NCI-H2171 (cell line): ENCODE measurements at regions not wholly inside any gene's neighbourhood (a gene's known extent, or its start where the extent isn't known, plus 50 kb on each side); places are given as distances from the start of the nearest gene placed in this dataset.

Experiments used
- DNase-seq: peaks from one replicate; lab custom pipeline; 2025; lab: John Stamatoyannopoulos, UW

DNA sequence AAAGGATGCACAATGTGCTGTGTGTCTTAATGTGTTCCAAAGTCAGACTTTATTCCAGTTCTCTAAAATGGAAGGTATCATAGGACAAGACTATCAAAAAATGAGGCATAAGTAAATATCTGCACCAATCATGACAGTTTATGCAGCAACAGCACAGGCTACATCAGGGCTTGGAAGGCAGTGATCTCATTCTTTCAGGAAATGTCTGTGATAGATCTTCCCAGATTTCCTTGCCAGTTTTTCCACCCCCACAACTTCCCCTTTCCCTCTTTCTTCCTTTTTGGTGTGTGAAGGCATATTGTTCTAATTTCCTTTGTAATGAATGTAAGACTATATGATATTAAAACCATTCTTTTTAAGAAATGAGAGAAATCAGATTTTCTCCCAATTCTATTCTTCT, 326.7 kb downstream of the ATP23 start:
- DNase-seq, result no peak

GRCh38 chr12:58269476-58269875, 328.1 kb downstream of the ATP23 start:
- DNase-seq, result no peak

DNA sequence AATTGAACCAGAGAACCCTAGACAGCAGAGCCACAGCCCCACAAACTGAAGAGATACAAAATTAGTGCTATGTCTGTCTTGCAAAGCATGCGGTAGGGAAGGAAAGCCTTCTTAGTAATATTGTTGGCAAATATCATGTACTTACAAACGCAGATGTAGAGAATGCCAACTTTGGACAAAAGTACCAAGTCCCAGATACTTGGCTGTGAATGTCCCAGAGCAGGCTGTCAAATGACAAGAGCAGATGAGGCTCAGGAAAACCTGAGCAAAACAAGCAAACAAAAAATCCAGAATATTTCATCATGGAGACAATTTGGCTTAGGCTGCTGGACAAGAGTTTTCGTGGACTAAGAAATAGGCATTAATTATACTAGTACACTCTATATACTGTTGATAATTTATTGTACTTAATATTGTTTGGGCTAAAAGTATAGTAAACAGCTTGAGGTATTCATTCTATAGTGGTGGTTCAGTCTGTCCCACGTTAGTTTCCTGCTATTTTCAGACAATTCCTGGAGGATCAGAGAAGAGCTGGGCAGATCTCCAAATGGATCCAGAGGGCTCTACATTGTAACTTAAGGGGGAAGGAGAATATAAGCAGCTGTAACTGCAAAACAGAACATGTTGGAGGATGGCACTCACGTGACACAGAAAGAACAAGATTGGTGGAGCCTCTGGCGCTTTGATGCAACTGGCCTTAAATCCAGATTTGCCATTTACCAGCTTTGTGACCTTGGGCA, 329.8 kb downstream of the ATP23 start:
- DNase-seq, result no peak

- no peak for DNase-seq
Measured at GRCh38 chr12:58272461-58272860, 331.1 kb downstream of the ATP23 start.

GRCh38 chr12:58277231-58277630, 335.9 kb downstream of the ATP23 start:
- DNase-seq, result no peak

DNA sequence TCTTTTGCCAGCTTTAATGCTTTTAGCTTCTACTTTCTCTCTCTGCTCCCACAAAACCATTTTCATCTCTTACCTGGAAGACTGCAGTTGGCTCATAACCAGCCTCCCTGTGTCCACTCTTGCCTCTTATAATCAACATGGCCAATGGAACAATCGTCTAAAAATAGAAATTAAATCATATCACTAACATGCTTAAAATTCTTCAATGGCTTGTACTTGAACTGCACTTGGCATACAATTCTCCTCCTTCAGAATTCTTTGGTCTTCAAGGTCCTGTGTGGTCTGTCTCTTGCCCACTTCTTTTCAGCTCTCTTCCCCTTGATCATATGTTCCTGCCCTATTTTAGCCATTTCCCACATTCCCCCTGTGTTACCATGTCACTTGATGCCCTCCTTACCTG, 342.2 kb downstream of the ATP23 start:
- no peak for DNase-seq

DNA sequence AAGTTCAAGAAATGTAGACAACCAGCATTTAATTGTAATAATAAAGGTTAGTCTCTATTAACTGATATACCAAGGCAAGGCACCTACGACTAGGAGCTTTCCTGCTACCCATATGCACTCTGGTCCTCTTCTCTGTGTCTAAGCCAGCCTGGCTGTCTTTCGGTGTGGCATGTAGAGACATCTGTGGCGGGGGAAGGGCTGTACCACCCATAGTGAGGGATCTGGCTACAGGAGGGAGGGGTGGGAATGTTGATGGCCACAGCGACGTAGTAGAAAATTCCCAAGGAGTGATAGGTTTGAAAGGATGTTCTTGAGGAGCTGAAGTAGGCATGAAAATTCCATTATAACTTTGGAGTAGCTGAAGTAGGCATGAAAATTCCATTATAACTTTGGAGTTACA, 344.2 kb downstream of the ATP23 start:
- DNase-seq, result peak; percentile 54

DNA sequence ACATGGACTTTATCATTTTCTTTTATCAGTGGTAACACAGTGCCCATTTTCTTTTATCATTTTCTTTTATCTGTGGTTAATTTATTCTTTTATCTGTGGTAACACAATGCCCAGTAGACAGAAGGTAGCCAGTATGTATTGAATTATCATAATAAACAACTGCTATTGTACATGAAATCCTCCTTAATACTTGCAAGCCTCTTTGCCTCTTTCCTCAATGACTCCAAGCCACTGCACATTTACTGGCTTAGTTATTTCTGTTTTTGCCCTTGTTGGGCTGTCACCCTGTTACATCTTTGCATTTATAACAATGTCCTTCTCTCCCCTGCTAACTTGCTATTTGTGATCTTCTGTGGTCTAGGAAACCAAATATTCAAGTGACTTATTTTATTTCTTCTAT, 345.0 kb downstream of the ATP23 start:
- DNase-seq, result no peak

DNA sequence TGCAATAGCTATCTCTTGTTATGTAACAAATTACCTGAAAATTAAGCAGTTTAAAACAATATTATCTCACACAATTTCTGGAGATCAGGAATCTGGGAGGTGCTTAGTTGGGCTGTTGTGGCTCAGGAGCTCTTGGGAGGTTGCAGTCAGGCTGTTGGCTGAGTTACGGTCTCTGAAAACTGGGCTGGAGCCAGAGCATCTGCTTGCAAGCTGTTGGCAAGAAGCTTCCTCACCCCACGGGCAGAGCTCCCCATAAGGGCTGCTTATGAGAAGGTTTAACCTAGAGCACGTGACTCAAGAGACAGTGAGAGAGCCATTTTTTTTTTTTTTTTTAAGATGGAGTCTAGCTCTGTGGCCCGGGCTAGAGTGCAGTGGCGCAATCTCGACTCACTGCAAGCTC, 346.8 kb downstream of the ATP23 start:
- peak; percentile 92 for DNase-seq

DNA sequence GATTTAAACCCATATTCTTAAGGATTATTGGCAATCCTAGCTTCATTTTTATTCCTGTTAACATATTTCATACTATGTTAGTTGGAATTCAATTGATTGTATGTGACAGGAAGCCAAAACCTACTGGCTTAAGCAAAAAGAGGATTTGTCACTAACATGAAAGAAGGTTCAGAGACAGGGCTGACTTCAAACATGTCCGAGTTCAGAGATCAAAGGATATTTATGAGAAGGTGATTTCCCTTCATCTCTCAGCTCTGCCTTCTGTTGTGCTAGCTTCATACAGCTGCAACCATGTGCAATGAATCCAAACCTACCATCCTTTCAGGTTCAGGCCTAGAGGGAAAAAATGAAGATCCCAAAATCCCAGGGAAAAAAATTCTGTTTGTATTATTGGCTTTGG, 349.7 kb downstream of the ATP23 start:
- DNase-seq, result no peak

DNA sequence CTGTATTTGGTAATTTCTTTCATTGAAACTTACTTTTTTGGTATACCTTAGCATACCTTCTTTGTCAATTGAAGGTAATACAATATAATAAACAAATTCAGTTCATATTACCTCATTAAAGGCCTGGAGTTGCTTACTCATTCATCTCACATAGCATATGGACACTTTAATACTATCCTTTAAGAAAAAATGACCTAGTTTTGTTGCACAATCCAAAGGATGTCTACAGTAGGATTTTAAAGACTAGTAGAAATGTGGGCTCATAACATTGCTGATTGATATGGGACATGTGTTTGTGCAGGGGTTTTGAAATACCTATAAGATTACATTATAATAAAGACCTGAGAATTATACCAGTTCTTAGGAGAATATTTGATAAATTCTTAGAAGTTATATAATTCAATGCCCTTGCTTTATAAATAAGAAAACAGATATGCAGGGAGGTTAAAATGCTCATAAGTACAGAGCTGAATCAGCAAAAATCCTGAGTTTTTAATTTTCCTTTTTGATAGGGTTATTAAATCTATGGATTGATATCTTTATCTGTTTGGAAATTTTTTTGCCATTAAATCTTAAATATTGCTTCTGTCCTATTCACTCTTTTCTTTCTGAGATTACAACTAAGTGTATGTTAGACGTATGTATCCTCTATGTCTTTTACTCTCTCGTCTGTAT, 352.1 kb downstream of the ATP23 start:
- no peak for DNase-seq

- no peak for DNase-seq
Measured at GRCh38 chr12:58295268-58295667, 353.9 kb downstream of the ATP23 start.

DNA sequence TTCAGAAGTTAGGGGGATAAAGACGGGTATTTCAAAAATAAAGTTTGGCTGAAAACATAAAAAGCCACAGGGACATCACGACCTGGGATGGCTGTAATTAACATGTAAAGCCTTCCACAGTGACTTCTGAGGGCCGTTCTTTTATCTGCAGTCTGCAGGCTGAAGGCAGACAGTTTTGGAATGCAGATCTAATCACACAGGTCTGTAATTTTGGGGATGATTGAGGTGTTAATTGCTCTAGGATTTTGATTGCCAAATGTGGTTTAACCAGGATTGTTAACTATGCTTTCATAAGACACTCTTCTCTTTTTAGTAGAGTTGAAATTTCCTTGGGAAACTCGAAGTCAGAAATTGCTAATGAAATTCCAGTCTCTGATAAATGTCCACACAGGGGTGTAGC, 355.5 kb downstream of the ATP23 start:
- DNase-seq, result no peak

GRCh38 chr12:58298803-58299202, 357.4 kb downstream of the ATP23 start:
- no peak for DNase-seq

DNA sequence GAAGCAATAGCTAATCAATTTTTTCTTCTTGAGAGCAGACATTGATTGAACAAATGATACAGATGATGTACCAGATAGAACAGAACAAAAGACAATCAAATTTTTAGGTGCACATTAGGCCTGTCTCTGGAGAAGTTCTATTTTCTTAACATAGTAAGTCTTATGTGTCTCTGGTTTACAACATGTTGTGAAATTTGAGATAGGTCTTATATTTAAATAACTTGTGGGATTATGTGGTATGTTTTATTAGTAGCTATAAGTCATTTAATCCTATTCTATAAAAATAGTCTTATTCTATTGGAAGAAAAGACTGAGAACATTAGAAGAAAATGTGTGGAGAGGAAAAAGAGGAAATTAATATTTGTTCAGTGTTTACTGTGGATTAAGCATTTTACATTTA, 358.0 kb downstream of the ATP23 start:
- DNase-seq, result no peak

DNA sequence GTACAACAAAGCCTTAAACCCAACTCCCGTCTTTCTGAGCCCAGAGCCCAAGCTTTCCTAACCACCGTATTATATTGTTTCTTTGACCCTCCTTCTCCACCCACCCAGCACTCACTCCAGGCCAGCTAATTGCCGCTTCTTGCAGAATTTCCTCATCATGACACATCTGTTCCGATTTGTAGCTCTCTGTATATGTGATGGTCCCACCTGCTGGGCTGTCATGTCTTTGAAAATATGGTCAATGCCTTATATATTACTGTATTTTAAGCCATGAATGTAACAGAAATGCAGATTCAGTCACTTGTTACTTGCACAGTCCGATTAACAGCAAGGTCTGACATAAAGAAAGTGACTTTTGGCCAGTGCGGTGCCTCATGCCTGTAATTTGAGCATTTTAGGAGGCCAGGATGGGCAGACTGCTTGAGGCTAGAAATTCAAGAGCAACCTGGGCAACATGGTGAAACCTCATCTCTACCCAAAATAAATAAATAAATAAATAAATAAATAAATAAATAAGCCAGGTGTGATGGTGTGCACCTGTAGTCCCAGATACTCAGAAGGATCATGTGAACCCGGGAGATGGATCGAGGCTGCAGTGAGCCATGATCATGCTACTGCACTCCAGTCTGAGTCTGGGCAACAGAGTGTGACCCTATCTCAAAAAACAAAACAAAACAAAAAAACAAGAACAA, 359.8 kb downstream of the ATP23 start:
- DNase-seq, result no peak

DNA sequence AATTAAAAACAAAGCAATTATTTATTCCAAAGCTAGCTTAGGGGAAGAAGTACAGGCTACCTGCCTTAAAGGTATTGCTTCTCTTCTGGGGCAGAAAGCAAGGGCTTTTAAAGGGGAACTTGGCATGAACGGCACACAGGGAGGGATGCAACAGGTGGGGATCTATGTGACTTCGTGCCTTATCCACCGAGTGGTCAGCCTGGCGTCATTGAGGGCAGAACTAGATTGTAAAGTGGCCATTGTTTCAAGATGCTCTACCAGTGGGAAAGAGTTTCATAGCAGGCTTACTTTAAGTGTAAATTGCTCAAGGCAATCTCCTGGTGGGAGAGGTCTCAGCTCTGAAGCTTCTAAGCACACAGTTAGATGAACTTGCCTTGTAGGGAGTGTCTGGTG, 360.4 kb downstream of the ATP23 start:
- DNase-seq, result no peak

GRCh38 chr12:58302487-58303011, 361.2 kb downstream of the ATP23 start:
- DNase-seq, result no peak

GRCh38 chr12:58306266-58307000, 365.1 kb downstream of the ATP23 start:
- DNase-seq, result no peak

DNA sequence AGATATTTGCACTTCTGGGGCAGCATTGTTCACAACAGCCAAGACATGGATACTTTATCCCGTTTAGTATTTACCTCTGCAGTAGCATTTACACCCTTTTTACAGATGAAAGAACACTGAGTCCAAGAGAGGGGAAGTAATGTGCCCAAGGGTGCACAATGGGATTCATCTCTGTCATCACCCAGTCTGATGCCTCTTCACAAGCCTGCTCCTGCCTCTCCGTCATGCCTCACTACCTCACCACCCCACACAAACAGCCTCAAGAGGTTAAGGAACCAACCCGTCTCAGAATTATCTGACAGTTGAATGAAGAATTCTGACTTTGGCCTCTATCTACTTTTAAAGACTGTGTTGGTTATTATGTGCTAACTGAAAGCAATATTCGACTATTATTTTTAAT, 368.4 kb downstream of the ATP23 start:
- DNase-seq, result peak; percentile 81

GRCh38 chr12:58310368-58310767, 369.0 kb downstream of the ATP23 start:
- DNase-seq, result no peak
